Embryonic facial prominence (tissue), 1 donor: ENCODE measurements at regions not wholly inside any gene's neighbourhood (a gene's known extent, or its start where the extent isn't known, plus 50 kb on each side); places are given as distances from the start of the nearest gene placed in this dataset.

Experiments used
- DNase-seq: peaks from one replicate; pipeline ENCODE4 v3.0.0-alpha.2; 2016; ENCODE audit errors: extremely low spot score

- no peak for DNase-seq
These were observed 163.6 kb downstream of the TNFSF18 start for GRCh38 chr1:172887162-172887561.

- DNase-seq = no peak
These were observed 157.4 kb downstream of the TNFSF18 start for GRCh38 chr1:172893146-172893841.

GRCh38 chr1:172894349-172895049, 156.2 kb downstream of the TNFSF18 start:
- DNase-seq = no peak

- DNase-seq = no peak
These were observed 155.7 kb downstream of the TNFSF18 start for GRCh38 chr1:172895050-172895460.

- no peak for DNase-seq
These were observed 155.0 kb downstream of the TNFSF18 start for GRCh38 chr1:172895761-172896160.

GRCh38 chr1:172897738-172898137, 153.0 kb downstream of the TNFSF18 start:
- no peak for DNase-seq

GRCh38 chr1:172898866-172899265, 151.9 kb downstream of the TNFSF18 start:
- DNase-seq = no peak

- DNase-seq = no peak
These were observed 150.3 kb downstream of the TNFSF18 start for GRCh38 chr1:172900376-172900997.

GRCh38 chr1:172902200-172902599, 148.5 kb downstream of the TNFSF18 start:
- DNase-seq = no peak

- DNase-seq = no peak
These were observed 147.8 kb downstream of the TNFSF18 start for GRCh38 chr1:172902861-172903381.

GRCh38 chr1:172903581-172904220, 147.0 kb downstream of the TNFSF18 start:
- no peak for DNase-seq

GRCh38 chr1:172905452-172905851, 145.3 kb downstream of the TNFSF18 start:
- no peak for DNase-seq

- no peak for DNase-seq
These were observed 143.8 kb downstream of the TNFSF18 start for GRCh38 chr1:172906778-172907592.

- no peak for DNase-seq
These were observed 142.9 kb downstream of the TNFSF18 start for GRCh38 chr1:172907834-172908326.

GRCh38 chr1:172909606-172910326, 141.0 kb downstream of the TNFSF18 start:
- no peak for DNase-seq

GRCh38 chr1:172912765-172913260, 137.9 kb downstream of the TNFSF18 start:
- DNase-seq = no peak

GRCh38 chr1:172914501-172915144, 136.1 kb downstream of the TNFSF18 start:
- no peak for DNase-seq

GRCh38 chr1:172915271-172915670, 135.5 kb downstream of the TNFSF18 start:
- no peak for DNase-seq

- DNase-seq = no peak
These were observed 134.6 kb downstream of the TNFSF18 start for GRCh38 chr1:172916116-172916515.

GRCh38 chr1:172917972-172918371, 132.8 kb downstream of the TNFSF18 start:
- DNase-seq = no peak
